HG03378 (cell line): ENCODE measurements at regions not wholly inside any gene's neighbourhood (a gene's known extent, or its start where the extent isn't known, plus 50 kb on each side); places are given as distances from the start of the nearest gene placed in this dataset.
"Not testable (repeated sequence)": the region's sequence is repeated elsewhere in the genome, so short reads cannot be mapped to it uniquely, and the experiment has no call there.

ENCODE experiments used
- ATAC-seq: cut with Tn5 transposase; IDR thresholded peaks from one replicate; pipeline ENCODE4 v1.9.1; 2021; ENCODE audit warnings: mild to moderate bottlenecking, moderate library complexity; ENCODE audit not compliant: unreplicated experiment

DNA sequence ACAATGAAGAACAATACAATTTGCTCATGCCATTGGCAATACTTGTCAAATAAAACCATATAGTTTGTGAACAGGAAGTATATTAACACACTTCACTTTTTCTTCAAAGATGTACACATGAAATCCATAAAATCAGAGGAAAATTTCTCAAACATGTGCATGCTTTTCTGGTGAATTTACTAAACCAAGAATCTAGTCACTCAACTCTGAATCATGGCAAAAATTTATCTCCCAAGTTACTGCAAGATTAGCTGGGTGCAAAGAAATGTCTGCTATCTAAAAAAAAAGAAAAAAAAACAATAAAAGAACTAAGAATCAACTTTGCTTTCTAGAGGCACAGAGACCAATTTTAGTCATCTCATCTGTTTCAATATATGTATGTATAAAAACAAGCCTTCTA, 419.2 kb downstream of the NR4A2 start:
- ATAC-seq = no peak

- ATAC-seq = no peak
Observed at GRCh38 chr2:155908567-155908966, 424.0 kb downstream of the NR4A2 start.

DNA sequence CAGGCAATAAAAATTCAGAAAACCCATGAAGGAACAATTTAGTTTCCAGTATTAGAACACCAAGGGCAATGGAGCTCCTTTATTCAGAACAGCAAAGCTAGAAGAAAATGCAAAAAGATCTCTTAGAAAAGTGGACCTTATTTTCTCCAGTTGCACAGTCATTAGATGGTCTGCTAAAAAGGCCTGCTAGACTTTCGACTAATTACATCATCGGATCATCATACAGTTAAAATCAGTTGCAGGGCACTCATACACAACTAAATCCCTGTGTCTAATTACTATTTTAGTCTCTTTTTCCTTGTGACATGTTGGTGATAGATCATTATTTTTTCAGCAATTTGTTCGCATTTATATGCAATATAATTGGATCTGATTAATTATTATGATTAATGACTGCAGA, 425.3 kb downstream of the NR4A2 start:
- ATAC-seq = no peak

DNA sequence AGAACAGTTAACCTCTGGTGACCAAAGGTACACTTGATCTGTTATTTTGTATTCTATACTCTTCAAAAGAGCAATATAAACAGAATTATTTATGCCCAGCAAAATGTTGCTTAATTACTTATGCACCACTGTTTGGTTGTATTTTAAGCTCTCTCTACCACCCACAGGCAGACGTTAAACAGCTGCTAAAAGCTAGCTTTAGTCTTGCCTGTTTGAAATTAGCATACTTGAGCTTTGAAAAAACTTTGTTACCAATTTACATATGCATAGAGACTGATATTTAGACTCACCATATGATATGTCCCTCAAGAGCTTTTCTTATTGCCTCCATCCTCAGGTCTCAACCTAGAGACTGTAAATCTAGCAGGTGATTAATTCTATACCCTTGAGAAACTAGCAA, 426.9 kb downstream of the NR4A2 start:
- ATAC-seq = no peak

GRCh38 chr2:155904720-155905119, 427.8 kb downstream of the NR4A2 start:
- ATAC-seq = no peak

DNA sequence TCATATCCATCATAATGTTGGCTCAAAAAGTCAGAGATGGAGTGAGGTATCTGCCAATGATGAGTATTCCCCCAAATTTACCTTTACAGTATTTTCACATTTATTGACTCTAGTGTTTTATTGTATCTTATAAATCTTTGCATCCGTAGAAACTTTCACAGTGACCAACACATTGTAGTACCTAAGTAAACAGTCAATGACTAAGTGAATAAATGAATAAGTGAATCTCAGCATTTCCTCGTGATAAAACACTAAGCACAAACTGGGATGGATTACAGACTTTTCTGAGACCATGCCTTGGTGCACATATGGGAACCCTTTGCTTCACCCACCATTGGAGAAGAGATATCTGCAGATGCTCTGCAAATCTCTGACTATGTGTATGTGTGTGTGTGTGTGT, 429.9 kb downstream of the NR4A2 start:
- no peak for ATAC-seq

- no peak for ATAC-seq
Observed at GRCh38 chr2:155895016-155895415, 437.5 kb downstream of the NR4A2 start.

GRCh38 chr2:155880382-155880781, 452.1 kb downstream of the NR4A2 start:
- not testable (repeated sequence) for ATAC-seq

- not testable (repeated sequence) for ATAC-seq
Observed at GRCh38 chr2:155879900-155880299, 452.6 kb downstream of the NR4A2 start.

DNA sequence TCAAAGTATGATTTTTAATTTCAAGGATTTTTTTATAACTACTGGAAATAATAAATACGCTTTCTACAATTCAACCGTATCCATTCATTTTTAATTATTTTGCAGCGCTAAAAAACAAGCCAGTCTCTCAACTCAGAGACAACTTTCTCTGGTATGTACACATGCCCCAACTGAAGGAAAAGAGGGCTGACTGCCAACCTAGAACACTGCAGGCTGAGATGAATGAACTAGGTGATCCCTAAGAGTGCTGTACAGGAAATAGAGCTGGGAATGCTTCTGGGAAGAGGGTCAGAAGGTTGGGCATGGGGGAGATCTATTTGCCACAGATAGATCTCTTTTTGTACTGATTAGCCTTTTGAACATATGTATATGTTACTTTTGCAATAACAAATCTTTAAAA, 460.1 kb downstream of the NR4A2 start:
- no peak for ATAC-seq

- ATAC-seq = no peak
Observed at GRCh38 chr2:155871940-155872339, 460.6 kb downstream of the NR4A2 start.

DNA sequence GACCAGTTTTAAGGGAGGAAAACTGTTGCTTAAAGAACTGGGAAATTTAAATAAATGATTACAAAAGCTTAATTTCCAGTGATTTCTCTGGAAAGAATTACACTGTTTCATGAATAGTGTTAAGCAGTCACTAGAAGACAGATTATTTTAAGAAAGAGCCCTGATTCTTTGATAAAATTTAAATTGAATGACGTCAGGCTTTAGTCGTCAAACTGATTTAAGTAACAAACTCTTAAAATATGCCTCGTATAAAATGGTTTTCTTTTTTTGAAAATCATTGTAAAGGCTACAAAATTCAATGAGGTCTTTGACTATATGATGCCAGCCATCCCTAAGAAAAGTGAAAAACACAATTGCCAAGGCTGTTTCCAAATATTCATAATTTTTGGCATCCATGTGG, 465.0 kb downstream of the NR4A2 start:
- no peak for ATAC-seq

DNA sequence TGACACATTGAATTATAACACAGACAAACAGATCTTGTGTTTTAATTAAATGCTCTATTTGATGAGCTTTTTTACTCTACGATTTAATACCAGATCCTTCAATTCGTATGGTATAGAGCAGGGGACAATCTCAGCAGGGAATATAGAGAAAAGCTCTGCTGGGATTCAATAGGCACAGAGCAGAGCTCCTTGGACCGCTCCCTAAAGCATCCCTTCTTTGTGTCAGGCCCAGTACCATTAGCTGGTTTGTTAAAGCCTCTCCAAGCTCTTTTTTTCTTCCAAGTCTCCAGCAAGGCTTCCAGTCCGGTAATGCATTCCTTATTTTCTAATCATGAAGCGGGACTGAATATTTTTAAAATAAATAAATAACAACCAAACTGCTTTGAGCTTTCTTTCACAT, 466.0 kb downstream of the NR4A2 start:
- ATAC-seq = no peak

DNA sequence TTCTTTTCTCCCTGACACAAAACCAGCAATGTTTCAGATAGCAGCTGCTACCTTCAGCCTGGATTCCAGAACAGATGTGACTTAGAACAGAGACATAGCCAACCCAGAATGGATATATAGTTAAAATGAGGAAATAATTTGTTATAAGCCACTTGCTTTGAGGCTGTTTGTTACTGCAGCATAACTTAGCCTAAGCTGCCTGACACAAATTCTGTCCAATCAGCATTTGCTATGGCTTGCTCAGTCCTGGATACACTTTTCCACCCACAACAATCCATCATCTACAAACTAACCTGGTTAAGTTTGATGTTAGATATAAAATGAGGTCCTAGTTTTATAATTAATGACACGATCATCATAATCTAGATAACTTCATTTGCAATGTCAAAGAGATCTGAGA, 480.4 kb downstream of the NR4A2 start:
- no peak for ATAC-seq

DNA sequence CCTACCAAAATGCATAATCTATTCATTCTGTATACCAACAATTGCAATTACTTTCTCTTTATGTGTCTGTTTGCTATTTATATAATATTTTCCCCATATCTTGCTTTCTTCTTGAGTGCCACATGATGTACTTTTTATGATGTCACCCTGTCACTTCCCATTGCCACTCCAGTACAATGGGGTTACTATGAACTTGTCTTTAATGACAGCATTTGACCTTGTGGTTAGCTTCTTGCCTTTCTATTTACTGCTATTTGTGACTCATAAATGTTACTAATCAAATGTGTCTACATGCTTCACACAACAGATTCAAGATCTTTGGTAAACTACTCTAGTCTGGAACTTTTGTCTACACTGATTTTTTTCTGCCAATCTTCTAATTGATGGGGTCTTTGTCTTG, 486.3 kb downstream of the NR4A2 start:
- no peak for ATAC-seq

GRCh38 chr2:155844461-155844860, 488.1 kb downstream of the NR4A2 start:
- no peak for ATAC-seq

DNA sequence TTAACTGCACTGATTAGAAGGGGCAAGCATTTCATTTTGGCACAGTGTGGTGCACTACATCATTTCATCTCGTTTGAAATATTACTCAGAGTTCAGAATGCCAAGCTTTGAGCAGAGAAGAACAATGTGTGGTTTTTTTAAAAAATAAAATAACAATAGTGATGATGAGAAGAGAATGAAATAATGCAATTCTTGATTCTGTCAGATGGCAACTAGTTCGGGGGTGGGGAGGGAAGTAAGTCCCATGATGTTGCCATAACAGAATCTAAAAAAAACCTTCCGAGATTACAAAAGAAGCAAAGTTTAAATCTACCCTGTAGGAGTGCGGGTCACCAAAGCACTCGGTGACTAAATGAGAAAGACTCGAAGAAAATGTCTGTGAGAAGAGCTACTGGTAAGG, 490.4 kb downstream of the NR4A2 start:
- no peak for ATAC-seq

- ATAC-seq = no peak
Observed at GRCh38 chr2:155841442-155841841, 491.1 kb downstream of the NR4A2 start.

- ATAC-seq = no peak
Observed at GRCh38 chr2:155840661-155841060, 491.9 kb downstream of the NR4A2 start.

- no peak for ATAC-seq
Observed at GRCh38 chr2:155839991-155840390, 492.5 kb downstream of the NR4A2 start.

- no peak for ATAC-seq
Observed at GRCh38 chr2:155839436-155839835, 493.1 kb downstream of the NR4A2 start.

- no peak for ATAC-seq
Observed at GRCh38 chr2:155836439-155836838, 496.1 kb downstream of the NR4A2 start.

- ATAC-seq = no peak
Observed at GRCh38 chr2:155830817-155831579, 501.5 kb downstream of the NR4A2 start.
